Stimulated activated effector memory CD8-positive, alpha-beta T cell treated with anti-CD3 and anti-CD28 coated beads, Interleukin-12 subunit alpha, Interleukin-12 subunit beta, amount 100 ng/mL, for 72 hours (primary cell): ENCODE measurements at regions not wholly inside any gene's neighbourhood (a gene's known extent, or its start where the extent isn't known, plus 50 kb on each side); places are given as distances from the start of the nearest gene placed in this dataset.

ENCODE experiments used
- ATAC-seq: fragments of 150-1000 bp; cut with Tn5 transposase; 2 replicates; pipeline ENCODE4 v1.10.0; 2021
- DNase-seq, 2 donors: peaks; one replicate each; pipeline ENCODE4 v3.0.0; 2021 to 2022; ENCODE audit warnings: low spot score in 2 of 2
- H3K27ac Mint-ChIP-seq: one replicate; pipeline ENCODE4 v1.8.0; 2022; ENCODE audit warnings: mild to moderate bottlenecking, mixed read lengths
- H3K36me3 Mint-ChIP-seq: one replicate; pipeline ENCODE4 v1.8.0; 2022; ENCODE audit warnings: mild to moderate bottlenecking, mixed read lengths
- H3K4me1 Mint-ChIP-seq: one replicate; pipeline ENCODE4 v1.8.0; 2022; ENCODE audit warnings: mixed read lengths
- H3K4me3 Mint-ChIP-seq: one replicate; pipeline ENCODE4 v1.8.0; 2022; ENCODE audit warnings: mild to moderate bottlenecking, mixed read lengths
- H3K9me3 Mint-ChIP-seq: one replicate; pipeline ENCODE4 v1.8.0; 2022; ENCODE audit warnings: mixed read lengths

DNA sequence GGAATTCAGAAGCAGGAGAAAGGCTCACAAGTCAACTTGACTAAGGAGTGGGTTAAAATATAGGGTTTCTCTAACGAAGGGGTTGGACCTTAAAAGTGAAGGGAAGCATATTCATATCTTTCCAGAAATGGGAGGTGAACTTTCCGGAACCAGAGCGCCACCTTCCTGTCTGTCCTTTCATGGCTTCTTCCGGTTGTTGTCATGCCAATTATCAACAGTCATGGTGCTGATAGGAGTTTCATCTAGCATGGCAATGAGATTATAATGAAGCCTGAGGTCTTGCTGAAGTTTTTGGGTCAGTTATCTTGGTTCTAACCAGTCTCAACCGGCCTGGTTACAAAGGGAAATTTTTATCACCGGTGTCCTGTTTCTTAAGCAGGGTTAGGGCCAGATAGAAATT lies 162.9 kb upstream of the NBEA start:
- no peak overlapping the region for H3K27ac Mint-ChIP-seq
- peaks cover 8% of the 10 kb centered on the region for H3K9me3 Mint-ChIP-seq
- no peaks in the 10 kb centered on the region for H3K36me3 Mint-ChIP-seq
- no peak overlapping the region for H3K4me3 Mint-ChIP-seq
- DNase-seq, result no peak
- ATAC-seq, result no peak
- H3K4me1 Mint-ChIP-seq, result no peaks in the 10 kb centered on the region

DNA sequence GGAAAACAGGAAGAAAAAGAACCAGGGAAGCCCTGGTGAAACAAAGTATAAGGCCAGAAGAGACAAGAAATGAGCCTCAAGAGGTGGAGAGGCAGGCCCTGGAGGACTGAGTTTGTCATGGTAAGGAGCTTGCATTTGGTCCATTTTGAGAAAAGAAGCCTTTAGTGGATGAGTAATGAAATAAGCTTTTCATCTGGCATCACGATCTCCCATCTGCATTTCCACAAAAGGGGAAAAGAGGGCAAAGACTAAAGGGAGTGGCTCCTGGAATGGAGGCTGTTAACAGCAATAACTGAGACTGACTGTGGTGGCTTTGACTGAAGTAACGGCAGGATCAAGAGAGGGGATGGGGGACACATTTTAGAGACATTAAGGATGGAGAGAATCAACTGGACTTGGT lies 148.8 kb upstream of the NBEA start:
- Mint-ChIP-seq H3K9me3 (peaks cover 8% of the 10 kb centered on the region), H3K4me3 (no peak overlapping the region), H3K36me3 (no peaks in the 10 kb centered on the region), H3K4me1 (no peaks in the 10 kb centered on the region), H3K27ac (no peak overlapping the region)
- DNase-seq (no peak), ATAC-seq (no peak)

DNA sequence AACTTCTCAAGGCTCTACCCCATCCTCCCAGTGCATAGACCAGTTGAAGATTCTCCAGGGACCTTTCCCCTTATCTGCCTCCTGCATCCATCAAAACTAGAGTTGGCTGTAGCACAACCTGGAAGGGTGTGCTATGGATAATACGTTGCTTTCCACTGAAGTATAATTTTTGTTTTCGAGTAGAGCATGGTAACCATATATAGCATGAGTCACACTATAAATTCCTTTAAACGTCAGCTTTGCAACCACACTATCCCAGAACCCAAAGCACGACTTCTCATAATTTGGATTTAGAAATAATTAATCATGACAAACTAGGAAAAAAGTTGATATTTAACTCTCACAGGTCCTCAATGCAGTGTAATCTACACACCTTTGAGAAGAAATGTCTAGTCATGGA lies 138.3 kb upstream of the NBEA start:
- DNase-seq, result no peak
- Mint-ChIP-seq H3K9me3 (peaks cover 17% of the 10 kb centered on the region), H3K4me1 (no peaks in the 10 kb centered on the region), H3K4me3 (no peak overlapping the region), H3K36me3 (no peaks in the 10 kb centered on the region), H3K27ac (no peak overlapping the region)
- ATAC-seq, result no peak

DNA sequence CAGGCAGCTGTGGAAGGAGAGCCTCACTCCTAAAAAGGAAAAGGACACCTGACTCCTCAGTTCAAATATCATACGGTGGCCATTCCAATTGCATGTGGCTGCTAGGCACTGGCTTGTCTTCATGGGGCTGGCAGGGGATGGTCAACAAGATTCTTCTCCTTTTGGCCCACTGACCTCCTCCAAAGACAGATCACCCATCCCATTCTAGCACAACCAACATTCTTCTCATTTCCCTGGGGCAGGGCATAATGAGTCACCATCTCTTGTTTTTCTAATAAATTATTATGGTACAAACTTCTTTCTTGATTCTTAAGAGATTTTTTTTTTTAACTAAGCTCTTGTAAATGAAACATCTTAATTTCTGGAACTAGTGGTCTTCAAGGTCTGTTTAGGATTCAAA lies 136.7 kb upstream of the NBEA start:
- Mint-ChIP-seq H3K27ac (no peak overlapping the region), H3K4me3 (no peak overlapping the region), H3K36me3 (no peaks in the 10 kb centered on the region), H3K4me1 (no peaks in the 10 kb centered on the region), H3K9me3 (peaks cover 8% of the 10 kb centered on the region)
- ATAC-seq (no peak), DNase-seq (no peak)

DNA sequence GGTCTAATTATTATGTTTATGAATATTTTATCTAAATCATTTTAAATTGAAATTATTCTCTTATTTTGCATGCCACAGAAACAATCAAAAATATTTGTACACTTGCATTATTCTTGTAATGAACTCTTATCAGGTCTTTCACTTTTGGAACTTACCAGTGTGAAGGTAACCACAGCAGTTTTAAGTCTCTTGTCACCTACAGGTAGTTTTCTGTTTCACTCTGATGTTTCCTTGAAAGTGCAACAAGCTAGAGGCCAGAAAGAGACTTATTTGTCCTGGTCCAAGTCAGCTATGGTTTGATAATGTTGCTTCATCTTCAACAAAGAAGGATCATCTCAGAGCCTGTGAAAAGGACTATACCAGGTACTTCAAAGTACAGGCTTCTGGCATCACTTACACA lies 133.4 kb upstream of the NBEA start:
- Mint-ChIP-seq H3K4me1 (no peaks in the 10 kb centered on the region), H3K36me3 (no peaks in the 10 kb centered on the region), H3K27ac (no peak overlapping the region), H3K9me3 (peaks cover 4% of the 10 kb centered on the region), H3K4me3 (no peak overlapping the region)
- no peak for ATAC-seq
- no peak for DNase-seq

DNA sequence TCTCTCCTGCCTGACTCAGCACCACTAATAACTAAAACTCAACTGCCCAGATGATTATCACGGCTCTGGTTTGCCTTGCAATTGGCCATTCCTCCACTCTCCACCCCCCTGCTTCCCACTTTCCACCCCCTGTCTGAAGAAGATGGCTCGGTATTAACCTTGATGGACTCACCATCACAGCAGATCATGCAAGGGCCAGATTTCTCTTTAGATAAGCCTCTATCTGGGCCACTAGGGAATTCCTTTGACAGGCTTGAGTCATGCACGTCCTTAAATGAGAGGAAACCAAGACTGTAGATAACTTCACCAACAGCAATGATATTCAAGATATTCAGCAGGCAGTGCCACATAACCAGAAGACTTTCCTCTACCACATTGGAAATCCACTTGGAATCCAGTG lies 131.1 kb upstream of the NBEA start:
- DNase-seq, result no peak
- no peak for ATAC-seq
- no peaks in the 10 kb centered on the region for H3K36me3 Mint-ChIP-seq
- H3K9me3 Mint-ChIP-seq, result peaks cover 10% of the 10 kb centered on the region
- H3K4me3 Mint-ChIP-seq, result no peak overlapping the region
- no peak overlapping the region for H3K27ac Mint-ChIP-seq
- H3K4me1 Mint-ChIP-seq, result no peaks in the 10 kb centered on the region

DNA sequence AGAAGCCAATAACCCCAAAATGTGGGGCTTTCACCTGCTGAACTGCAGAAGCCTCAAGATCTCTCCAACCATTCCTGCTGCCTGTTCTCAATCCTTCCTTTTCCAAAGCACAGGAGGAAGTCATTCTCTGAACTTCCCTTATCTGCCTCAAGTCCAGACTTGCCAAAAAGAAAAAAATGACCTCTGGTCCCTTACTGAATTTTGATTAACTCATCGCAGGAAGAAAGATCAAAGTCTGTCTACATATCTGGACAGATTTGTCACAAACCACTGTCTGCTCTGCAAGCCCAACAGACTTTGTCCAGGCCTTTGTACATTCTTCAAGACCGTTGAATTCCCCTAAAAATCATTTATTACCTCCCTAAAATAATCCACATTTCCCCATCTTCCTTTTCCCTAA lies 126.5 kb upstream of the NBEA start:
- Mint-ChIP-seq H3K4me3 (no peak overlapping the region), H3K27ac (no peak overlapping the region), H3K4me1 (no peaks in the 10 kb centered on the region), H3K36me3 (no peaks in the 10 kb centered on the region), H3K9me3 (peaks cover 13% of the 10 kb centered on the region)
- ATAC-seq (no peak), DNase-seq (no peak)

DNA sequence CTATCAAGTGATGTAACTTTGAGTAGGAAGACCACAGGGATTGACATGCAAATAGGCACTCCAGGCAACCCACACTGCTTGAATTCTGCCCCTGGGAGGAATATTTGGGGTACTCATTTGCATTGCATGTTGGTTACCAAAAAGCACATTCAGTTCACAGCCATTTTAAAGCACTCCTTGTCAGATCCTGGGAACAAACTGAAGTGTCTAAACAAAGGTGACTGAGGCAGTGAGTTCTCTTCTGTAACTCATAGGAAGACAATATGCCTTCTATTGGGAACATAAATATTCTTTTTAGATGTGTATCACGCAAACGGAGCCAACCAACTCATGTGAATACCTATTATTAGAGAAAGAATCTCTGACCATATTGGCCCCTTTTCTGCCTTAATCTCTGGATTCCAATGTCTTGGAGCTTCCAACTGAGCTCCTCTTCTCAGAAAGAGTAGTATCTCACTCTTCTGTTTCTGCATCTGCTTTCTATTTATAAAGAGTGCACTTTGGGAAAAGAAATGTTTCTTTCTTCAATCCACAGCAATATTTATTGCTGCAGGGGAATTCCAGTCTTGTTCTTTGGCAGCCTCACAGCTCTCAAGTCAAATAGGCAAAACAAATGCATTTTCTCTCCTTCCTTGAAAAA lies 125.7 kb upstream of the NBEA start:
- ATAC-seq, result no peak
- no peak overlapping the region for H3K27ac Mint-ChIP-seq

DNA sequence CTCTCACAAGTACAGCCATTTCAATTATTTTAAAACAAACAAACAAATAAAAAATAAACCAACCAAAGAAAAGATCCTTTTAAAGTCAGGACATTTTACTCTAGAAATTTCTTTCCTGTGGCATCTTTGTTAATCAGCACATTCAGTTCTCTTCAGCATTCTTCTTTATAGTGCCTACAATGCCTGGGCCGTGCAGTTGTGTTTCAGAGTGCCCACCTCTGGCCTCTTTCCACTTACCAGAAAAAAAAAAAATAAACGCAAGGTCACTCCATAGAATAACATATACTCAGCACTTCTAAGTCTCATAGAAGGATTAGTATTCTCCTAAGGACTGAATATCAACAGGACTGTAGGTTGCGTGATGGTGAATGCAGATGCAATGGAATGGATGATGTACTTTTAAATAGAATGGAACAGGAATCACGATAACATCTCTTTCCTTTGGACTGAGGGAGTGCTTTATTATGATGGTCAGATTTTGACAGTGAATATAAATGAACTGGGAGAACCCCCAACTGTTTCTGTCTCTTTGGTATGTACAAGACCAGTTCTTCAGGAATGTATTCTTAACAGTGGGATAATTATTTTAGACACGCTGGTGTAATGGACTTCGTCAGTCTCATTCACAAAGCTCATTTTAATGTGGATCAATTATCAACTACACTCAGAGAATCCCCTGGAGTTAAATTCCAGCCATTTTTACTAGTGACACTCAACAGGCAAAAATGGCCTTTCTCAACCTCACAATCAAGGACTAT lies 125.0 kb upstream of the NBEA start:
- H3K9me3 Mint-ChIP-seq, result peaks cover 15% of the 10 kb centered on the region
- no peaks in the 10 kb centered on the region for H3K4me1 Mint-ChIP-seq
- no peak for ATAC-seq
- H3K36me3 Mint-ChIP-seq, result no peaks in the 10 kb centered on the region
- H3K27ac Mint-ChIP-seq, result no peak overlapping the region
- no peak for DNase-seq
- no peak overlapping the region for H3K4me3 Mint-ChIP-seq

More for the DNA sequence above, 125.7 kb upstream of the NBEA start:
- Mint-ChIP-seq H3K4me3 (no peak overlapping the region), H3K4me1 (no peaks in the 10 kb centered on the region), H3K9me3 (peaks cover 15% of the 10 kb centered on the region), H3K36me3 (no peaks in the 10 kb centered on the region)
- DNase-seq, result no peak

DNA sequence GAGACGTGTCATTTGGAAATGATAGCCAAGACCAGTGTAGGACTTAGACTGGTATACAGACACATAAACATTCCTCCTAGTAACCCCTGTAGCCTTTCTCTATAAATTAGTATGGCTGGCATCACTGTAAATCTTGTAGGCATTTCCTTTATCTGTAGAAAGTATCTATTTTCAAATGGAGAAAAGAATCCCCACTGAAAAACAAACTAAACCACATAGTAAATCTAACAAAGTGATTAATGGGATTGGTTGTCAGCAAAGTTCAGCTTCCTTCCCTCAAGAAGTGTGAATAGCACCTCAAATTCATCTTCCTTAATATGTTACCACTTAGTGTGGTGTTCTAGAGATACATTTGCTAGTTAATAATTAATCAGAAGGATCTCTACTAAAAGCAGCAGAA lies 119.4 kb upstream of the NBEA start:
- no peak overlapping the region for H3K4me3 Mint-ChIP-seq
- peaks cover 18% of the 10 kb centered on the region for H3K9me3 Mint-ChIP-seq
- no peak overlapping the region for H3K27ac Mint-ChIP-seq
- H3K36me3 Mint-ChIP-seq, result no peaks in the 10 kb centered on the region
- H3K4me1 Mint-ChIP-seq, result no peaks in the 10 kb centered on the region
- DNase-seq, result no peak
- ATAC-seq, result no peak

DNA sequence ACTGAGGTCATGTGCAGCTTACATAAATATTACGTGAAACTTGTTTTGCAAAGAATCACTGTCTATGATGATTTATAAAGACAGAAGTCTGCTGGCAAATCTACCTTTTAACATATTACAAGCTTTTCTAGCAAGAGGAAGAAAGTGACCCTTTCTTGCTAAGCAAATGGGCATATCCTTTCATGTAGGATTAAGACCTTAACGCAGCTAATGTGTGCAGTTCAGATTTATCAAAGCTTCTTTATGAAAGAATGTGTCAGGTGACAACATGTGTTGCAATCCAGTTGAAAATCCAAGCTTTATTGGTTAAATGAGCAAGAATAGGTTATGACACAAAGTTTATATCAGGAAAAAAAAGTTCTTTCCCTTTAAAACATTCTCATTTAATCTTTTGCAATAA lies 115.6 kb upstream of the NBEA start:
- Mint-ChIP-seq H3K4me3 (no peak overlapping the region), H3K27ac (no peak overlapping the region)
- ATAC-seq, result no peak

DNA sequence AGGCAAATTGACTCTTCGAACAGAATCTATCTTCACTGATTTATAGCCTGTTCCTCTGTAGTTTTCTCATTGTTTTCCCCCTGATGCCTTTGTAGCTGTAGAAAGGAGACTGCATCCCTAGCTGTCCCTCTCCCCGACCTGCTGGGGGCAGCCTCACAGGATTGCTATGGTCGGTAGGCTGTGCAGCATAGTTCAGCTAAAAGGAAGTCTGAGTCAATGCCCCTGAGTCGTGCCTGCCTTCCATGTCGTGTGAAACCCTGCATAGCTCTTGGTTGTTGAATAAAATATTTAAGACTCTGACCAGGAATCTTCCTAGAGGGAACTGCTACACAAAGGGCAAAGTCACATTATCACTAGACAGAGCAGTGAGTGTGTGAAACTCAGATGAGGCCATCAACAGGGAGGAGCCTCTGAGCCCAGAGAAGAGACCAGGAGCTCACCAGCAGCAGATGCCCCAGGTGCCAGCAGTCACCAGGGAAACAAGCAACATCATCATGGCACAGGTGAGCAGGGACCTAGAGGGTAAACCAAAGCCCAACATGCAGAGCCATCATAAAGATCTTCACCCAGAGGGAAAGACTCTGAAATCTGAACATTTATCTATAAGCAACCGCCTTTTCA lies 108.4 kb upstream of the NBEA start:
- Mint-ChIP-seq H3K4me1 (no peaks in the 10 kb centered on the region), H3K9me3 (peaks cover 27% of the 10 kb centered on the region), H3K36me3 (no peaks in the 10 kb centered on the region), H3K27ac (no peak overlapping the region), H3K4me3 (no peak overlapping the region)
- no peak for ATAC-seq
- no peak for DNase-seq

More for the DNA sequence above, 115.6 kb upstream of the NBEA start:
- H3K4me1 Mint-ChIP-seq, result no peaks in the 10 kb centered on the region
- peaks cover 14% of the 10 kb centered on the region for H3K9me3 Mint-ChIP-seq
- H3K36me3 Mint-ChIP-seq, result no peaks in the 10 kb centered on the region
- DNase-seq, result no peak

DNA sequence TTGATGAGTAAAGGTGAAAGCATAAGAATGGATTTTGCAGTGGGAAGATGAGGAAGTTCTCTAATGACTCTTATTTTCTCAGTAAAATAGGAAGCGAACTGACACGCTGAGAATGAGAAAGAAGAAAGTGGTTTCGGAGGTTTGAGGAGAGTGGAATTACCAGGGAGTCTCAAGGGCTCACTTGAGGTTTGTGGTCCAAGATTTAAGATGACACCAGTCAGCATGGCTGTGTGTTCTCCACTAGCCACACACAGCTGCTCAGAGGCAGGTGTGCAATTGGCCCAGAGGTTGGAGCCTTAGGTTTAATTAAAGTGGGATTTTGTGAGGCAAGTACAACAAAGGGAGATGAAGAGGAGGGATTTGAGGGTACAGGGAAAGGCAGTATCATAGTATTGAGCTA lies 99.6 kb upstream of the NBEA start:
- H3K27ac Mint-ChIP-seq, result no peak overlapping the region

DNA sequence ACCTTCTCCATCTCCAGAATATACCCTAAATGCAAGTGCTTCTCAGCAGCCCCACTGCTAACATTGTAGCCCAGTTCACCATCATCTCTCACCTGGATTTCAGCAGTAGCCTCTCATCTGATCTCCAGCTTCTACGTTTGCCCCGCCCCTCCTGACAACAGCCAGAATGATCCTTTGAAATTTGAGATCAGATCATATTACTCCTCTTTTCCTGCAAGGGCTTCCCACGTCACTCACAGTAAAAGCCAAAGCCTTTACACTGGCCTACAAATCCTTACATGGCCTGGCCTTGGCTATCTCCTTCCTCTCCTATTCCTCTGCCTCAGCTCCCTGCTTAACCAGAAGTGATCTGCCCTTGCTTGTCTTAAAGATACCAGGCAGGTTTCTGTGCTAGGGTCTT lies 94.3 kb upstream of the NBEA start:
- Mint-ChIP-seq H3K9me3 (peaks cover 11% of the 10 kb centered on the region), H3K27ac (no peak overlapping the region), H3K36me3 (no peaks in the 10 kb centered on the region), H3K4me1 (no peaks in the 10 kb centered on the region), H3K4me3 (no peak overlapping the region)
- no peak for DNase-seq
- ATAC-seq, result no peak

More for the DNA sequence above, 99.6 kb upstream of the NBEA start:
- DNase-seq, result no peak
- no peaks in the 10 kb centered on the region for H3K36me3 Mint-ChIP-seq
- no peaks in the 10 kb centered on the region for H3K4me1 Mint-ChIP-seq
- no peak for ATAC-seq
- H3K9me3 Mint-ChIP-seq, result peaks cover 22% of the 10 kb centered on the region
- H3K4me3 Mint-ChIP-seq, result no peak overlapping the region

DNA sequence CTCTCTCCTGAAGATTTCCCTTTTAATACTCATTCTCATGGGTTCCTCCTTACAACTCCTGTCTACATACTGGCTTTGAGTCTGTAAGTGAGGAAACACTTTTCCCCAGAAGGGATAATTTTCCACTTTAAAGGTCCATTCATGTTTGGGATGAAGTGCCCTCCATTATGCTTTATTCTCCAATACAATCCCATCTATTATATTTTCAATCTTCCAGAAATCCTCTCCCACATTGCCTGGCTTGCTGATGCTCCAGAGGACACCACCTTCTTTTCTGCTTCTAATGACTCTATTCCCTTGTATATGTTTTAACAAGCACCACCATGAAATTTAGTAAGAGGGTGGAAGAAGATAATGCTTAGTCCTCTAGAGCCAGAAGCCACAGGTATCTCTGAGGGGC lies 92.7 kb upstream of the NBEA start:
- Mint-ChIP-seq H3K27ac (no peak overlapping the region), H3K9me3 (peaks cover 15% of the 10 kb centered on the region), H3K4me1 (no peaks in the 10 kb centered on the region), H3K4me3 (no peak overlapping the region), H3K36me3 (no peaks in the 10 kb centered on the region)
- ATAC-seq (no peak), DNase-seq (no peak)

DNA sequence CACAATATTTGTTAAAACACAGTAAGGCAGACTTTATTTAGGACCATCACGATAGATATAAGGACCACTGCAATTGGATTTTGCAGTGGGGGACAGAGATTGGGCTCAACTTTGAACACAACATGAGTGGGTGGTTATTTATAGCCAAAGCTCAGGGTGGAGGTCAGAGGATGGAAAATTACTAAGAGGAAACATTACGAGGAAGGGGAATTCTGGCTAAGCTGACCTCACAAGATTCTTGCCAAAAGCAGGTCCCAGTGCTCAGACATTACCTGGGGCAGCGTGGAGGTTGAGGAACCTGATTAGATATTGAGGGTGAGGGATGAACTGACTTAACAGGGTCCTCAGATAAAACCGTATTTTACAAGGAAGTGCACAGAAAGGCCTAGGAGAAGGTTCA lies 88.9 kb upstream of the NBEA start:
- ATAC-seq (no peak), DNase-seq (no peak)
- H3K27ac Mint-ChIP-seq, result no peak overlapping the region
- no peaks in the 10 kb centered on the region for H3K4me1 Mint-ChIP-seq
- peaks cover 6% of the 10 kb centered on the region for H3K9me3 Mint-ChIP-seq
- no peaks in the 10 kb centered on the region for H3K36me3 Mint-ChIP-seq
- no peak overlapping the region for H3K4me3 Mint-ChIP-seq
